Body of pancreas (tissue), 4 donors: ENCODE measurements at regions not wholly inside any gene's neighbourhood (a gene's known extent, or its start where the extent isn't known, plus 50 kb on each side); places are given as distances from the start of the nearest gene placed in this dataset.

ENCODE experiments used
- ATAC-seq: fragments of 150-250 bp; one replicate; pipeline ENCODE4 v1.9.1; 2016
- DNase-seq, 4 donors: peaks; one replicate each; pipeline ENCODE4 v3.0.0-alpha.2; 2019
- H3K27ac ChIP-seq, 4 donors: fragments of 200-600 bp; sonication (generic); 1 replicate in 3 of 4; 2 replicates in 1 of 4; pipeline versions ENCODE4 v1.5.1 to v1.6.1; 2016 to 2019; ENCODE audit warnings: mild to moderate bottlenecking in 1 of 4, mixed read lengths in 1 of 4, moderate library complexity in 1 of 4
- H3K27me3 ChIP-seq, 2 donors: fragments of 200-600 bp; sonication (generic); one replicate each; pipeline ENCODE4 v1.6.0; 2016; ENCODE audit warnings: mild to moderate bottlenecking in 1 of 2
- H3K36me3 ChIP-seq, 2 donors: fragments of 200-600 bp; sonication (generic); replicated peaks in 1 of 2; 2 replicates each; pipeline ENCODE4 v1.5.1; 2016; ENCODE audit warnings: low read depth in 2 of 2; ENCODE audit not compliant: insufficient read depth in 1 of 2
- H3K4me1 ChIP-seq: fragments of 200-600 bp; sonication (generic); one replicate; pipeline ENCODE4 v1.6.0; 2016
- H3K4me3 ChIP-seq, 2 donors: fragments of 200-600 bp; sonication (generic); 1 replicate in 1 of 2; 2 replicates in 1 of 2; pipeline ENCODE4 v1.5.1; 2016 to 2019
- H3K9me3 ChIP-seq, 3 donors: fragments of 200-600 bp; sonication (generic); 1 replicate in 2 of 3; 2 replicates in 1 of 3; pipeline ENCODE4 v1.5.1; 2016
- POLR2A ChIP-seq, 3 donors: fragments of 450-650 bp; IDR thresholded peaks; one replicate each; pipeline ENCODE4 v1.6.1; 2016; ENCODE audit warnings: antibody characterized with exemption in 3 of 3, mild to moderate bottlenecking in 2 of 3
- WGBS, 2 donors: methylation state at CpG; one replicate each; pipeline ENCODE4 v1.1.5; 2017; 5-methylcytosine and 5-hydroxymethylcytosine counted together
- intact Hi-C: fragments of 100-400 bp; cut with DNase I; formaldehyde crosslinking; loops from one replicate; pipeline ENCODE4 v1.15.1; 2023
- TF ChIP-seq, protein P1 (sequence below), 7 experiments: fragments of 450-650 bp in 4 of 7; fragments of 200-600 bp in 3 of 7; sonication (generic) in 3 of 7; IDR thresholded peaks; one replicate each; pipeline ENCODE4 v1.5.1; 2016 to 2019; ENCODE audit warnings: antibody characterized with exemption in 7 of 7

DNA sequence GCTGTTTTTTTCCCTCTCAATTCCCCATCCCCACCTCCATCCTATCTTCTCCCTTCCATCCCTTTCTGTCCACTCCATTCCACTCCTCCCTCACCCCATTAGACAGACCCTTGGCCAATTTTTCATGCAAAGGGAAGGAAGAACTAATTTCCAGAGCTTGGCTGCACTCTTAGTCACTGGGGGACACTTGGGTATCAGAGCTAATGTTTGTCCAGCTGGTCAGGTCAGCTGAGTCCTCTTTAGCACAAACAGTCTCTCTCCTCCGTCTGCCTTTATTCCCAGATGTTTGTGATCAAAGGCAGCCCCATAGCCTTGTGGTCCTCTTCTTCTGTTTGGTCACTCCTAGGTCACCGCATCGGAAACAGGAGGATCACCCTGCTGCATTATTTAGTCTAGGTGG lies 148.5 kb downstream of the NMUR2 start:
- Histone ChIP-seq H3K9me3 (no peaks in the 10 kb centered on the region), H3K4me1 (no peaks in the 10 kb centered on the region), H3K4me3 (no peak overlapping the region), H3K27me3 (no peaks in the 10 kb centered on the region), H3K36me3 (no peaks in the 10 kb centered on the region), H3K27ac (no peak overlapping the region)
- TF ChIP-seq POLR2A (IDR thresholded peaks at IDR 0.05): no peak
- TF ChIP-seq, protein P1, sequence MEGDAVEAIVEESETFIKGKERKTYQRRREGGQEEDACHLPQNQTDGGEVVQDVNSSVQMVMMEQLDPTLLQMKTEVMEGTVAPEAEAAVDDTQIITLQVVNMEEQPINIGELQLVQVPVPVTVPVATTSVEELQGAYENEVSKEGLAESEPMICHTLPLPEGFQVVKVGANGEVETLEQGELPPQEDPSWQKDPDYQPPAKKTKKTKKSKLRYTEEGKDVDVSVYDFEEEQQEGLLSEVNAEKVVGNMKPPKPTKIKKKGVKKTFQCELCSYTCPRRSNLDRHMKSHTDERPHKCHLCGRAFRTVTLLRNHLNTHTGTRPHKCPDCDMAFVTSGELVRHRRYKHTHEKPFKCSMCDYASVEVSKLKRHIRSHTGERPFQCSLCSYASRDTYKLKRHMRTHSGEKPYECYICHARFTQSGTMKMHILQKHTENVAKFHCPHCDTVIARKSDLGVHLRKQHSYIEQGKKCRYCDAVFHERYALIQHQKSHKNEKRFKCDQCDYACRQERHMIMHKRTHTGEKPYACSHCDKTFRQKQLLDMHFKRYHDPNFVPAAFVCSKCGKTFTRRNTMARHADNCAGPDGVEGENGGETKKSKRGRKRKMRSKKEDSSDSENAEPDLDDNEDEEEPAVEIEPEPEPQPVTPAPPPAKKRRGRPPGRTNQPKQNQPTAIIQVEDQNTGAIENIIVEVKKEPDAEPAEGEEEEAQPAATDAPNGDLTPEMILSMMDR (IDR thresholded peaks at IDR 0.05): no peak
- DNase-seq (no peak), ATAC-seq (no peak)
- 22 to 26% methylated on average over 3 of the region's 3 CpGs for WGBS, 2 donors
- intact Hi-C loops: no loop called here

DNA sequence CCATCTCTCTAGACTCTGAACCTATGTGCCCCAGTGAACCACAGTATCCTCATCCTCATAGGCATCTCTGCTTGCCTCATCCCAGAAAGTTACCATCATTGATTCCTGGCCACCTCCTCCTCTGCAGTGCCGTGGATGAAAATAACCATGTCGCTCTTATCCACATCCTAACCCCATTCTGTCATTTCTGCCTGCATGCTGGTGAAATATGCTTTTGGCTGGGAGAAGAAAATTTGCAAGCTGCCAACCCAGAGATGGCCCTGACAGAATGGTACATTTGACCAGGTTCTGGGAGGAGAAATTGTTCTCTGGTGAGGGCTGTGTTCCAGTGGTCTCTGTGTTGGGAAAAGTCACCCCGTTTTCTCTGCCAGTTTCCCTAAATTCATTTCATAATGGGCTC lies 149.7 kb downstream of the NMUR2 start:
- DNase-seq (no peak), ATAC-seq (no peak)
- Histone ChIP-seq H3K27me3 (no peaks in the 10 kb centered on the region), H3K4me1 (no peaks in the 10 kb centered on the region), H3K9me3 (no peaks in the 10 kb centered on the region), H3K27ac (no peak overlapping the region), H3K36me3 (no peaks in the 10 kb centered on the region), H3K4me3 (no peak overlapping the region)
- intact Hi-C loops: no loop called here
- TF ChIP-seq, protein P1 (IDR thresholded peaks at IDR 0.05): no peak
- TF ChIP-seq POLR2A (IDR thresholded peaks at IDR 0.05): no peak
- 51 to 67% methylated on average over 3 of the region's 3 CpGs for WGBS, 2 donors

DNA sequence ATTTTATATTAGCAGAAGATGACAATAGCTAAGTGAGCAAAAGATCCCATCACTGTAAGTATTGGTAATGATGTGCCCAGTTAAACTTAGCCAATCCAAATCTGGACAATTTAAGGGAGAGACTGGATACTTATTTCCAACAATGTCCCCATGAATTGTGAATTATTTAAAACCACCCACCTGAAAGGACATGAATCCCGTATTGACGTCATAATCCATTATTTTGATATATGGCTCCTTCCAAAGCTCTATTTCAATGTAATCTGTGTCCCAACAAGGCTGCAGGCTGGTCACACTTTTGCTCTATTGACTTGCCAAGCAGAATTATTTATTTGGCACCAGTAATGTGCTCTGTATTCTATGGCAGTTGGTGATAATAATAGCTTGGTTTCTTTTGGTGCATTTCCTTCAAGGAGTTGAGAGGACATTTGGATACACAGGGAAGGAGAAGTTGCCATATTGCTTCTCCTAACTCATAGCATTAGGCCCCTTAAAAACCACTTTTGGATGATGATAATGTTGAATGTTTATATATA lies 157.2 kb downstream of the NMUR2 start:
- no peak for DNase-seq
- no peak for ATAC-seq
- Histone ChIP-seq H3K4me3 (no peak overlapping the region), H3K27me3 (no peaks in the 10 kb centered on the region), H3K27ac (no peak overlapping the region), H3K4me1 (no peaks in the 10 kb centered on the region), H3K36me3 (no peaks in the 10 kb centered on the region), H3K9me3 (no peaks in the 10 kb centered on the region)
- TF ChIP-seq POLR2A (IDR thresholded peaks at IDR 0.05): no peak
- TF ChIP-seq, protein P1 (IDR thresholded peaks at IDR 0.05): no peak
- intact Hi-C loops: no loop called here
- 24 to 58% methylated on average over 2 of the region's 2 CpGs for WGBS, 2 donors

DNA sequence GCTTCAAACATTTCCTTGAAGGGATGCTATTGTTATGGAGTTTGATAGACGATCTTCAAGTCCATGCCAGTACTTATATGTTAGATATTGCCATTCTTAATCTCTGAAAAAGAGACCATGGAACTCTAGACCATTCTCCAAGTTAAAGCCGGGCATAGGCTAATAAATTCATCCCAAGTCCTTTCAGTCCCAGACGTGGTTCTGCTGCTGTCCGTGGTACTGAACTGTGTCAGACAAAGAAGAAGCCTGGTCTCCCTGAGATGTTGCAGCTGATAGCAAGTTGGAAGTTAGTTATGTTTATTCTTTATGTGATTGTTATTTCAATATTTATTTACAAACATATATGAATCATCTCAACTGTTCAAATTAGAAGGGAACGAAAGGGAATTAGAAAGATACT lies 158.7 kb downstream of the NMUR2 start:
- Histone ChIP-seq H3K9me3 (no peaks in the 10 kb centered on the region), H3K36me3 (no peaks in the 10 kb centered on the region), H3K4me3 (no peak overlapping the region), H3K27me3 (no peaks in the 10 kb centered on the region), H3K4me1 (no peaks in the 10 kb centered on the region), H3K27ac (no peak overlapping the region)
- WGBS, 2 donors: 14 to 19% methylated on average over 5 of the region's 5 CpGs
- no peak for DNase-seq
- TF ChIP-seq POLR2A (IDR thresholded peaks at IDR 0.05): no peak
- TF ChIP-seq, protein P1 (IDR thresholded peaks at IDR 0.05): no peak
- ATAC-seq: no peak
- intact Hi-C loops: no loop called here

DNA sequence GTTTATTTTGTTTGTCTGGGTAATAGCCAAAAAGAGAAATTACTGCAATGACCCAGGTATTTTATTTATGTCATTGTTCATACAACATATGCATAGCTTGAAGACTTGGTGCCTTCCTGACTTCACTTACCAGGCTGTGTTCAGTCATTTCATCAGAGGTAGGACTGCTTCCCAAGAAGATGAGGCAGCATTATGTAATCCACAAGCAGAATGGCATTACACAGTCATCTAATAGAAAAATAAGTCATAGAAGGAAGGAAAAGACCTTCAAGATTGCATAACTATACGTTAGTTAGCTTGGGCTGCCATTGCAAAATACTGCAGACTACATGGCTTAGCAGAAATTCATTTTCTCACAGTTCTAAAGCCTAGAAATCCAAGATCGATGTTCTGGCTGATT lies 167.5 kb downstream of the NMUR2 start:
- no peak overlapping the region for H3K4me3 ChIP-seq
- DNase-seq (no peak), ATAC-seq (no peak)
- 40 to 65% methylated on average over 2 of the region's 2 CpGs for WGBS, 2 donors
- H3K4me1 ChIP-seq: no peaks in the 10 kb centered on the region
- TF ChIP-seq, protein P1 (IDR thresholded peaks at IDR 0.05): no peak
- no peak for TF ChIP-seq POLR2A (IDR thresholded peaks at IDR 0.05)
- intact Hi-C loops: no loop called here
- H3K36me3 ChIP-seq: no peaks in the 10 kb centered on the region
- no peak overlapping the region for H3K27ac ChIP-seq
- no peaks in the 10 kb centered on the region for H3K9me3 ChIP-seq
- H3K27me3 ChIP-seq: no peaks in the 10 kb centered on the region
